ENCODE measurements at regions not wholly inside any gene's neighbourhood (a gene's known extent, or its start where the extent isn't known, plus 50 kb on each side); places are given as distances from the start of the nearest gene placed in this dataset.

DNA sequence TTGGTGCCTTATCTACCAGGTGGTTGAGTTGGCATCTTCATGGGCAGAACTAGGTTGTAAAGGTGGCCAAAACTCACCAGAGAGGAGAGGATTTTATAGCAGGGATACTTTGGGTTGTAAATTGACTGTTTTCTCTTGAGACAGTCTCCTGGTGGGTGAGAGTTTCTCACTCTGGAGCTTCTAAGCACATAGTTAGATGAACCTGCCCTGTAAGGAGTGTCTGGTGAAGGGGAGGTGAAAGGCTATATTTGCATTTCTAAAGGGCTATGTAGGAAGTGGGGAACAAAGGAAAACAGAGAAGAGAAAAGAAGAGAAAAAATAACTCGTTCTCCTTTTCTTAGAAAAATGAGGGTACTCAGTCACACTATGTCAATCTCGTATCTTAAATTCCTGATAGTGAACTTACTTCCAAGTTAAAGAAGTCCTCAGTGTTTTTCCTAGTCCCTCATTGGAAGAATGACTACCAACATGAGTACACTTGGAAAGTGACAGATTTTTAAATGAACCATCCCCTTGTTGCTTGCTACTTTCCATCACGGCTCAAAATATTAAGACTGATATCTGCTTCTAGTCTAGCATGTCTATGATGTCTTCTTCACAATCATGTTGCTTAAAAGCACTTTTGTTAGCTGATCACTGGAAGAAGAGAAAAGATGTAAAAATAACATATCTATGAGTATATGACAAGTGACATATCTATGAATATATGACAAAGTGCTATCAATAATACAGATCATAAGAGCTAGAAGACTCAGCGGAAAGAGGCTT is 113.8 kb upstream of the P2RY1 start:
- H3K4me1 ChIP-seq = no peaks in the 10 kb centered on the region
- no peaks in the 10 kb centered on the region for H3K36me3 ChIP-seq

GRCh38 chr3:152724270-152724669 is 110.7 kb upstream of the P2RY1 start:
- no peaks in the 10 kb centered on the region for H3K27me3 ChIP-seq
- no peaks in the 10 kb centered on the region for H3K36me3 ChIP-seq
- no peak for TF ChIP-seq CTCF (IDR thresholded peaks at IDR 0.05)
- intact Hi-C loops (cut with DNase I) = no loop called here
- no peak overlapping the region for H3K4me3 ChIP-seq
- no peaks in the 10 kb centered on the region for H3K9me3 ChIP-seq
- H3K4me1 ChIP-seq = no peaks in the 10 kb centered on the region
- no peak overlapping the region for H3K27ac ChIP-seq
- no peak for DNase-seq (ENCODE audit: low spot score in 2 of 2)

More for the DNA sequence above, 113.8 kb upstream of the P2RY1 start:
- no peaks in the 10 kb centered on the region for H3K9me3 ChIP-seq
- intact Hi-C loops (cut with DNase I) = no loop called here
- H3K27ac ChIP-seq = no peak overlapping the region
- TF ChIP-seq CTCF (IDR thresholded peaks at IDR 0.05) = no peak
- no peaks in the 10 kb centered on the region for H3K27me3 ChIP-seq
- H3K4me3 ChIP-seq = no peak overlapping the region
- DNase-seq (ENCODE audit: low spot score in 2 of 2) = no peak

- intact Hi-C loops (cut with DNase I) = no loop called here
- H3K36me3 ChIP-seq = no peaks in the 10 kb centered on the region
- H3K27me3 ChIP-seq = no peaks in the 10 kb centered on the region
- no peak overlapping the region for H3K27ac ChIP-seq
- no peak for TF ChIP-seq CTCF (IDR thresholded peaks at IDR 0.05)
- no peaks in the 10 kb centered on the region for H3K4me1 ChIP-seq
- no peaks in the 10 kb centered on the region for H3K9me3 ChIP-seq
- H3K4me3 ChIP-seq = no peak overlapping the region
- DNase-seq (ENCODE audit: low spot score in 2 of 2) = no peak
Measured at GRCh38 chr3:152728231-152728980, 106.5 kb upstream of the P2RY1 start.

- no peak overlapping the region for H3K27ac ChIP-seq
- no peak overlapping the region for H3K4me3 ChIP-seq
- H3K27me3 ChIP-seq = no peaks in the 10 kb centered on the region
- no peaks in the 10 kb centered on the region for H3K9me3 ChIP-seq
- no peaks in the 10 kb centered on the region for H3K36me3 ChIP-seq
- DNase-seq (ENCODE audit: low spot score in 2 of 2) = no peak
- no peak for TF ChIP-seq CTCF (IDR thresholded peaks at IDR 0.05)
- intact Hi-C loops (cut with DNase I) = no loop called here
- H3K4me1 ChIP-seq = no peaks in the 10 kb centered on the region
Measured at GRCh38 chr3:152729906-152730305, 105.0 kb upstream of the P2RY1 start.

DNA sequence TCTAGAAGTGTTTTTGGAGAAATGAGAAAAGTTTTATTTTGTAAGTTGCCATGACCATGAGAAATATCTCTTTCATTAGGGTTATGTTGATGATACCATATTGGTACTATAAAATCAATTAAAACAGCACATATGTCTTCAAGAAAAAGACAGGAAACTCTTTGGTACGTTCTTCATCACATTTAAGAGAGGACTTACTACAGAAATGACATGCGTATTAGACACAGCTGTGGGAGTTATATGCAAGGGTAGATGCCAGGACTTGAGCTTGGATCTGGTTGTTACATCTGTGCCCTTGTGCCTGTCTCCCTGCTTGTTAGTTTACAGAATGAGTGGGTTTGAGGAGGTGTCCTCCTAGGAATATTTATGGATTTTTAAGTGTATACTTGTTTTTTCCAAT is 103.4 kb upstream of the P2RY1 start:
- intact Hi-C loops (cut with DNase I) = no loop called here
- no peak for DNase-seq (ENCODE audit: low spot score in 2 of 2)
- Histone ChIP-seq H3K9me3 (no peaks in the 10 kb centered on the region), H3K27me3 (no peaks in the 10 kb centered on the region), H3K27ac (no peak overlapping the region), H3K36me3 (no peaks in the 10 kb centered on the region), H3K4me1 (no peaks in the 10 kb centered on the region), H3K4me3 (no peak overlapping the region)
- TF ChIP-seq CTCF (IDR thresholded peaks at IDR 0.05) = no peak
